Femur (tissue), 1 donor: ENCODE measurements at regions not wholly inside any gene's neighbourhood (a gene's known extent, or its start where the extent isn't known, plus 50 kb on each side); places are given as distances from the start of the nearest gene placed in this dataset.

ENCODE experiments used
- DNase-seq: peaks from one replicate; pipeline ENCODE4 v3.0.0-alpha.2; 2017

- no peak for DNase-seq
These were observed 142.3 kb downstream of the C11orf87 start for GRCh38 chr11:109564241-109564640.

GRCh38 chr11:109582470-109582869, 160.5 kb downstream of the C11orf87 start:
- DNase-seq = no peak

GRCh38 chr11:109584001-109584972, 162.3 kb downstream of the C11orf87 start:
- no peak for DNase-seq

- DNase-seq = no peak
These were observed 164.8 kb downstream of the C11orf87 start for GRCh38 chr11:109586789-109587188.

GRCh38 chr11:109590782-109591181, 168.8 kb downstream of the C11orf87 start:
- no peak for DNase-seq

- DNase-seq = no peak
These were observed 175.3 kb downstream of the C11orf87 start for GRCh38 chr11:109597336-109597735.

GRCh38 chr11:109604481-109605400, 182.8 kb downstream of the C11orf87 start:
- peak; percentile 63 for DNase-seq

- DNase-seq = no peak
These were observed 184.3 kb downstream of the C11orf87 start for GRCh38 chr11:109606256-109606655.

GRCh38 chr11:109609454-109610185, 187.6 kb downstream of the C11orf87 start:
- DNase-seq = no peak

- no peak for DNase-seq
These were observed 190.5 kb downstream of the C11orf87 start for GRCh38 chr11:109612496-109612895.

- DNase-seq = no peak
These were observed 197.5 kb downstream of the C11orf87 start for GRCh38 chr11:109619498-109619897.

- no peak for DNase-seq
These were observed 207.7 kb downstream of the C11orf87 start for GRCh38 chr11:109629734-109630133.

GRCh38 chr11:109641549-109641948, 219.6 kb downstream of the C11orf87 start:
- DNase-seq = no peak

- DNase-seq = peak; percentile 36
These were observed 222.2 kb downstream of the C11orf87 start for GRCh38 chr11:109644152-109644551.

- DNase-seq = no peak
These were observed 226.8 kb downstream of the C11orf87 start for GRCh38 chr11:109648804-109649203.

GRCh38 chr11:109654091-109654490, 232.1 kb downstream of the C11orf87 start:
- no peak for DNase-seq

GRCh38 chr11:109658190-109658589, 236.2 kb downstream of the C11orf87 start:
- peak; percentile 16 for DNase-seq

GRCh38 chr11:109667719-109668118, 245.7 kb downstream of the C11orf87 start:
- DNase-seq = no peak

- DNase-seq = no peak
These were observed 247.1 kb downstream of the C11orf87 start for GRCh38 chr11:109668973-109669634.

GRCh38 chr11:109677231-109677630, 255.2 kb downstream of the C11orf87 start:
- DNase-seq = no peak

- DNase-seq = no peak
These were observed 255.9 kb downstream of the C11orf87 start for GRCh38 chr11:109677876-109678275.

GRCh38 chr11:109680127-109680526, 258.1 kb downstream of the C11orf87 start:
- DNase-seq = no peak
